ENCODE measurements at regions not wholly inside any gene's neighbourhood (a gene's known extent, or its start where the extent isn't known, plus 50 kb on each side); places are given as distances from the start of the nearest gene placed in this dataset.

DNA sequence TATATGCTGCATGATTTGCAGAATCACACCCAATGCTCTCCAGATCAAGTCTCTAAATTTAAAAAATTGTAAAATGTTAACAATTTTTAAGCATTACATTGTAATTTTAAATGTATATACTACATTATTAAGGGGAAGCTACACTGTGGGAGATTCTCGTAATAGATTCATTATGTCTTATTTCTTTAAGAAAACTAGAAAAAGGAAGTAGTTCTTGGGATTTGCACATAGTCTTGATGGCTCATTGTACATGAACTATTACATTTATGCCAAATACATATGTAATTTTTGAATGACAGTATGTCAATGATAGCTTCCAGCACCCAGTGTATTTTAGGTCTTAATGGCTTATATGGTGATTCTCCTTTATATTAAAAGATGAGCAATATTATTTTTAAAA lies 250.3 kb downstream of the PTPRC start:
- Mint-ChIP-seq H3K4me1 (ENCODE audit: low read depth) (peaks cover 3% of the 10 kb centered on the region), H3K9me3 (ENCODE audit: low read depth) (no peaks in the 10 kb centered on the region), H3K27me3 (no peaks in the 10 kb centered on the region), H3K36me3 (ENCODE audit: insufficient read depth) (no peaks in the 10 kb centered on the region), H3K4me3 (ENCODE audit: low read depth) (no peak overlapping the region), H3K27ac (no peak overlapping the region)
- TF ChIP-seq, protein P1, sequence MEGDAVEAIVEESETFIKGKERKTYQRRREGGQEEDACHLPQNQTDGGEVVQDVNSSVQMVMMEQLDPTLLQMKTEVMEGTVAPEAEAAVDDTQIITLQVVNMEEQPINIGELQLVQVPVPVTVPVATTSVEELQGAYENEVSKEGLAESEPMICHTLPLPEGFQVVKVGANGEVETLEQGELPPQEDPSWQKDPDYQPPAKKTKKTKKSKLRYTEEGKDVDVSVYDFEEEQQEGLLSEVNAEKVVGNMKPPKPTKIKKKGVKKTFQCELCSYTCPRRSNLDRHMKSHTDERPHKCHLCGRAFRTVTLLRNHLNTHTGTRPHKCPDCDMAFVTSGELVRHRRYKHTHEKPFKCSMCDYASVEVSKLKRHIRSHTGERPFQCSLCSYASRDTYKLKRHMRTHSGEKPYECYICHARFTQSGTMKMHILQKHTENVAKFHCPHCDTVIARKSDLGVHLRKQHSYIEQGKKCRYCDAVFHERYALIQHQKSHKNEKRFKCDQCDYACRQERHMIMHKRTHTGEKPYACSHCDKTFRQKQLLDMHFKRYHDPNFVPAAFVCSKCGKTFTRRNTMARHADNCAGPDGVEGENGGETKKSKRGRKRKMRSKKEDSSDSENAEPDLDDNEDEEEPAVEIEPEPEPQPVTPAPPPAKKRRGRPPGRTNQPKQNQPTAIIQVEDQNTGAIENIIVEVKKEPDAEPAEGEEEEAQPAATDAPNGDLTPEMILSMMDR (IDR thresholded peaks at IDR 0.05; ENCODE audit: unreplicated experiment): no peak
- no peak for DNase-seq (ENCODE audit: low spot score, unreplicated experiment)

DNA sequence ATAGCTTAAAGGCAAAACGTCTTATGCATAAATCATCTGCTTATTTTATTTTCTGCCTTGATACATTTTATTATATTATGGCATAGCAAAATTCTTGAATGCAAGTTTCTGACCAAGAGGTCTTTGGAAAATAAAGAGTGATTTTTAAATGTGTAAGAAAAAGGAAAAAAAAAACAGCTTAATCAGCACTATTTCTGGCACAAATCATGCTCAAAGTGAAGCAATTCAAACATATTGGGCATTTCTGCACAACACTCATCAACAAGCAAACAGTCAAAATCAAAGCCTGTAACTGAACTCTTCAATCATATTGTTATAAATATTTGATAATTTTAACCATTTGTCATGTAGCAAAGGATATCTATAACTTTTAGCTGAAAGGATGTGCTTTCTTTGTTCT lies 250.9 kb downstream of the PTPRC start:
- Mint-ChIP-seq H3K9me3 (ENCODE audit: low read depth) (no peaks in the 10 kb centered on the region), H3K4me1 (ENCODE audit: low read depth) (peaks cover 3% of the 10 kb centered on the region), H3K4me3 (ENCODE audit: low read depth) (no peak overlapping the region), H3K27ac (no peak overlapping the region), H3K36me3 (ENCODE audit: insufficient read depth) (no peaks in the 10 kb centered on the region), H3K27me3 (no peaks in the 10 kb centered on the region)
- TF ChIP-seq, protein P1 (IDR thresholded peaks at IDR 0.05; ENCODE audit: unreplicated experiment): no peak
- DNase-seq (ENCODE audit: low spot score, unreplicated experiment): no peak

DNA sequence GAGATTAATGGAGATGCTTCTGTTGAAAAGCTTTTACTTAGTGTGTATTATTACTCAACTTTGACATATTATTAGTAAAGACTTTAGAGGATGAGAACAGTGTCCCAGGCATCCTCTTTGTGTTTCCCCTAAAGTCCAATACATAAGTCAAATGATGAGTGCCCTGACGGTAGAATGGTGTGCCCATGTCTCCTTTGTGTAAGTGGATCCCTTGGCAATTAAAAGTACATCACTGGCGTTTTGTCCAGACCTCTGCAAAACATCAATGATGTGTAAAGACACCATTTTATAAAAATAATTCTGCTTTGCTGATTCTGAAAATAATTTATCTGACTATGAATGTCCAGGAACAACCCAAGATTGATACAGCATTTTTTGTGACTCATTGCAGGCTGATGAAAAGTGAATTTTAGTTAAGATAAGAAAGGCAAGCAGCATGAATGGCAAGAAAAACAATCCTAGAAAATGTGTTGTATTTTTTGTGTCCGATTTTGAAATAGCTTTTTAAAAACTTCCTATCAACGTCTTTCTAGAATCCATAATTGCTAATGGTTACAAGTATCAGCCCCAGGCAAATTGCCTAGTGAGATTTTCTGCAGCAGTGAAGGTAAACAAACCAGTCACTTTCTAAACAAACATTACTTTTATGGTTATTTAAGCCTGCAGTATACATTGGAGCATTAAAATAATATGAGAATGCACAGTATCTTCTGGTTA lies 251.5 kb downstream of the PTPRC start:
- no peak for DNase-seq (ENCODE audit: low spot score, unreplicated experiment)
- no peak overlapping the region for H3K4me3 Mint-ChIP-seq (ENCODE audit: low read depth)
- TF ChIP-seq, protein P1 (IDR thresholded peaks at IDR 0.05; ENCODE audit: unreplicated experiment): no peak
- no peaks in the 10 kb centered on the region for H3K27me3 Mint-ChIP-seq
- no peaks in the 10 kb centered on the region for H3K36me3 Mint-ChIP-seq (ENCODE audit: insufficient read depth)
- H3K9me3 Mint-ChIP-seq (ENCODE audit: low read depth): no peaks in the 10 kb centered on the region
- no peak overlapping the region for H3K27ac Mint-ChIP-seq
- peaks cover 3% of the 10 kb centered on the region for H3K4me1 Mint-ChIP-seq (ENCODE audit: low read depth)

DNA sequence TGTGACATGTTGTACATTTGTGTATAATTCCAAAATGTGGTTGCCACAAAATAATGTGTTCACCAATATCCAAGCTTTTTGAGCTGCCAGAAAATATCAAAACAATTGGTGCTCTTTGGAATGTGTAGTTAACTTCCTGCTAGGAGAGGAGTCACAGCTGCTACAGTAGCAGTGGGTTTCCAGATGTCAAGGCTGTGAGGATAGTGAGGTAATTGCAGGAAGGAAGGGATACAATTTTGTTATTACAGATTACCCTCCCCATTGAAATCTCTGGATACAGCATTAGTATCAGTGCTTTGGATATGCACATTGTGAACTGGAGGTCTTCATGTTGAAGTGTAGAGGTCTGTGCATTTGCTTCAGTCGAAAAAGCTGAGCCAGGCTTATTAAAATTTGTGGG lies 253.2 kb downstream of the PTPRC start:
- H3K4me1 Mint-ChIP-seq (ENCODE audit: low read depth): peaks cover 3% of the 10 kb centered on the region
- no peak overlapping the region for H3K27ac Mint-ChIP-seq
- no peak overlapping the region for H3K4me3 Mint-ChIP-seq (ENCODE audit: low read depth)
- H3K9me3 Mint-ChIP-seq (ENCODE audit: low read depth): no peaks in the 10 kb centered on the region
- TF ChIP-seq, protein P1 (IDR thresholded peaks at IDR 0.05; ENCODE audit: unreplicated experiment): no peak
- no peak for DNase-seq (ENCODE audit: low spot score, unreplicated experiment)
- no peaks in the 10 kb centered on the region for H3K27me3 Mint-ChIP-seq
- no peaks in the 10 kb centered on the region for H3K36me3 Mint-ChIP-seq (ENCODE audit: insufficient read depth)

DNA sequence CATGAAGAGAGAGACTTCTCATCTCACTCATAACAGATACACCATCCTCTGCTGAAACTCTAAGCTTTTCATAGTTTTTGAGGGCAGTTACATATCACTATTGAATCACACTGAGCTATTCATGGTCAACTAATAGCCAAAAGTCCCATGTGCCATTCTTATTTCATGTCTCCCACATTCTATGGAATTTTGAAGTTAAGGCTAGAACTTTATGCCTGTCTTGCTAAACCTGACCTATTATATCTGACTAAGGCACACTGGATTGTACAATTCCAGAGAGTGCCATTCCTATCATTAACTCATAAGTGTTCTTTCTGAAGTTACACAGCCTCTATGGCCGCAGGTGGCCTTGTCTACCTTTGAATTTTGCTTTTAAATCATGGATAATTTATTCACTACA lies 254.3 kb downstream of the PTPRC start:
- Mint-ChIP-seq H3K36me3 (ENCODE audit: insufficient read depth) (no peaks in the 10 kb centered on the region), H3K9me3 (ENCODE audit: low read depth) (no peaks in the 10 kb centered on the region), H3K27me3 (no peaks in the 10 kb centered on the region), H3K4me3 (ENCODE audit: low read depth) (no peak overlapping the region), H3K4me1 (ENCODE audit: low read depth) (peaks cover 3% of the 10 kb centered on the region), H3K27ac (no peak overlapping the region)
- TF ChIP-seq, protein P1 (IDR thresholded peaks at IDR 0.05; ENCODE audit: unreplicated experiment): no peak
- DNase-seq (ENCODE audit: low spot score, unreplicated experiment): no peak
